Activated T-cell treated with anti-CD3 and anti-CD28 coated beads for 24 hours (primary cell): ENCODE measurements at regions not wholly inside any gene's neighbourhood (a gene's known extent, or its start where the extent isn't known, plus 50 kb on each side); places are given as distances from the start of the nearest gene placed in this dataset.
"Not testable (repeated sequence)": the region's sequence is repeated elsewhere in the genome, so short reads cannot be mapped to it uniquely, and the experiment has no call there.

ENCODE experiments used
- DNase-seq: peaks from one replicate; pipeline ENCODE4 v3.0.0-alpha.2; 2020; ENCODE audit warnings: low read depth

- no peak for DNase-seq
These were observed 83.8 kb upstream of the HNF1B start for GRCh38 chr17:37828651-37829124.

GRCh38 chr17:37827905-37828650 lies 83.2 kb upstream of the HNF1B start:
- DNase-seq, result no peak

GRCh38 chr17:37826497-37827430 lies 81.9 kb upstream of the HNF1B start:
- DNase-seq, result no peak

- no peak for DNase-seq
These were observed 81.0 kb upstream of the HNF1B start for GRCh38 chr17:37825851-37826250.

GRCh38 chr17:37824534-37825485 lies 80.0 kb upstream of the HNF1B start:
- DNase-seq, result no peak

GRCh38 chr17:37823996-37824395 lies 79.1 kb upstream of the HNF1B start:
- DNase-seq, result no peak

- DNase-seq, result no peak
These were observed 76.3 kb upstream of the HNF1B start for GRCh38 chr17:37820995-37821713.

- DNase-seq, result no peak
These were observed 75.6 kb upstream of the HNF1B start for GRCh38 chr17:37820313-37820994.

- DNase-seq, result no peak
These were observed 73.8 kb upstream of the HNF1B start for GRCh38 chr17:37818689-37819088.

- no peak for DNase-seq
These were observed 72.1 kb upstream of the HNF1B start for GRCh38 chr17:37816950-37817349.

- no peak for DNase-seq
These were observed 70.7 kb upstream of the HNF1B start for GRCh38 chr17:37815536-37815935.

GRCh38 chr17:37813751-37814150 lies 68.9 kb upstream of the HNF1B start:
- DNase-seq, result no peak

GRCh38 chr17:37808846-37809245 lies 64.0 kb upstream of the HNF1B start:
- DNase-seq, result not testable (repeated sequence)

GRCh38 chr17:37802712-37803416 lies 58.0 kb upstream of the HNF1B start:
- DNase-seq, result no peak

GRCh38 chr17:37802061-37802595 lies 57.3 kb upstream of the HNF1B start:
- no peak for DNase-seq

- no peak for DNase-seq
These were observed 56.3 kb upstream of the HNF1B start for GRCh38 chr17:37801171-37801570.

- no peak for DNase-seq
These were observed 52.3 kb upstream of the HNF1B start for GRCh38 chr17:37797206-37797605.

- no peak for DNase-seq
These were observed 51.2 kb upstream of the HNF1B start for GRCh38 chr17:37796076-37796475.
